Breast epithelium (tissue), 3 donors: ENCODE measurements at regions not wholly inside any gene's neighbourhood (a gene's known extent, or its start where the extent isn't known, plus 50 kb on each side); places are given as distances from the start of the nearest gene placed in this dataset.

ENCODE experiments used
- POLR2A ChIP-seq: fragments of 450-650 bp; IDR thresholded peaks from one replicate; pipeline ENCODE4 v1.6.1; 2016; ENCODE audit warnings: antibody characterized with exemption, mild to moderate bottlenecking, moderate library complexity
- TF ChIP-seq, protein P1 (sequence below), 3 donors: fragments of 450-650 bp; IDR thresholded peaks; one replicate each; pipeline ENCODE4 v1.5.1; 2016 to 2017; ENCODE audit warnings: antibody characterized with exemption in 3 of 3, mild to moderate bottlenecking in 3 of 3, moderate library complexity in 3 of 3

GRCh38 chr6:67863346-67863745 lies 771.7 kb upstream of the ADGRB3 start:
- TF ChIP-seq, protein P1, sequence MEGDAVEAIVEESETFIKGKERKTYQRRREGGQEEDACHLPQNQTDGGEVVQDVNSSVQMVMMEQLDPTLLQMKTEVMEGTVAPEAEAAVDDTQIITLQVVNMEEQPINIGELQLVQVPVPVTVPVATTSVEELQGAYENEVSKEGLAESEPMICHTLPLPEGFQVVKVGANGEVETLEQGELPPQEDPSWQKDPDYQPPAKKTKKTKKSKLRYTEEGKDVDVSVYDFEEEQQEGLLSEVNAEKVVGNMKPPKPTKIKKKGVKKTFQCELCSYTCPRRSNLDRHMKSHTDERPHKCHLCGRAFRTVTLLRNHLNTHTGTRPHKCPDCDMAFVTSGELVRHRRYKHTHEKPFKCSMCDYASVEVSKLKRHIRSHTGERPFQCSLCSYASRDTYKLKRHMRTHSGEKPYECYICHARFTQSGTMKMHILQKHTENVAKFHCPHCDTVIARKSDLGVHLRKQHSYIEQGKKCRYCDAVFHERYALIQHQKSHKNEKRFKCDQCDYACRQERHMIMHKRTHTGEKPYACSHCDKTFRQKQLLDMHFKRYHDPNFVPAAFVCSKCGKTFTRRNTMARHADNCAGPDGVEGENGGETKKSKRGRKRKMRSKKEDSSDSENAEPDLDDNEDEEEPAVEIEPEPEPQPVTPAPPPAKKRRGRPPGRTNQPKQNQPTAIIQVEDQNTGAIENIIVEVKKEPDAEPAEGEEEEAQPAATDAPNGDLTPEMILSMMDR (IDR thresholded peaks at IDR 0.05), result no peak
- no peak for TF ChIP-seq POLR2A
